ENCODE measurements at regions not wholly inside any gene's neighbourhood (a gene's known extent, or its start where the extent isn't known, plus 50 kb on each side); places are given as distances from the start of the nearest gene placed in this dataset.

DNA sequence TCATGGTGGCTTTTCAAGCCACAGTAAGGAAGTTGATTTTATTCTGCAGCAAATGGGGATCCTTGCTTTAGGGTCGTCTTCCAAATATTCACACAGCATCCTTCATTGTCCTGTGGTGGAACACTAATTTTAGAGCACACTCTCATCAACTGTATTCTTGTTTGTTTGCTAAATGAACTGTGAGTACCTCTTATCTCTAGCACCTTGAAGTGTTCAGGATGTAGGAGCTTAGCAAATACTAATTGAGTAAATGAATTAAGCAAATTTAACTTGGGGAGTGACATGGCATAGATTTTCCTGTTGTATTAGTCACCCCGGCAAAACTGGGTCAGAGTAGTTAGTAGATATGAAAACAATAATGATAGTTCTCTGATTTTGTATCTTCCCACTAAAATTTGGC, 156.9 kb downstream of the UBE2NL start:
- H3K9me3 Mint-ChIP-seq = peaks cover 49 to 52% of the 10 kb centered on the region in 2 experiments
- H3K23ac ChIP-seq (ENCODE audit: insufficient read length, low read depth, low read length) = no peak overlapping the region
- H4K20me1 ChIP-seq (ENCODE audit: control insufficient read depth, insufficient read depth, insufficient read length) = no peaks in the 10 kb centered on the region
- H3K27me3 ChIP-seq (ENCODE audit: insufficient read depth, low read length) = no peaks in the 10 kb centered on the region
- no peak overlapping the region for H3K27ac Mint-ChIP-seq
- H4K8ac ChIP-seq (replicated peaks; ENCODE audit: insufficient read length, low read depth, low read length) = no peak overlapping the region
- WGBS (ENCODE audit: extremely low coverage, insufficient read length, low lambda C conversion rate) = no CpG with 5 or more reads among the region's 2 CpGs
- no peak overlapping the region for H4K91ac ChIP-seq (ENCODE audit: insufficient read length, low read depth, low read length)
- DNase-seq = no peak
- no peak overlapping the region for H2AK5ac ChIP-seq (ENCODE audit: insufficient read length, low read length)
- H3K9me3 ChIP-seq (ENCODE audit: control insufficient read depth, low read depth, low read length) = peaks cover 11% of the 10 kb centered on the region
- no peak overlapping the region for H3K4me3 Mint-ChIP-seq
- no peak overlapping the region for H3K27ac ChIP-seq (ENCODE audit: insufficient read length, low read depth, low read length)
- H3K27me3 Mint-ChIP-seq (ENCODE audit: low read depth) = no peaks in the 10 kb centered on the region
- H4K5ac ChIP-seq (ENCODE audit: insufficient read length, low read depth, low read length) = no peak overlapping the region
- H3T11ph ChIP-seq (ENCODE audit: low read length) = no peak overlapping the region
- no peaks in the 10 kb centered on the region for H3K4me1 Mint-ChIP-seq
- no peak overlapping the region for H2BK5ac ChIP-seq (ENCODE audit: insufficient read length, low read length)
- H3K79me2 ChIP-seq (ENCODE audit: insufficient read depth, low read length) = no peaks in the 10 kb centered on the region
- TF ChIP-seq CTCF (conservative IDR thresholded peaks at IDR 0.05) = no peak
- no peak overlapping the region for H2BK12ac ChIP-seq (ENCODE audit: insufficient read length, low read depth, low read length)
- H2BK20ac ChIP-seq (ENCODE audit: low read depth, low read length, poor library complexity, severe bottlenecking) = no peak overlapping the region
- no peak overlapping the region for H3K9ac ChIP-seq (ENCODE audit: extremely low read depth, insufficient read length, low read length)
- H2BK15ac ChIP-seq (ENCODE audit: low read depth, low read length) = no peak overlapping the region
- H3K14ac ChIP-seq (ENCODE audit: insufficient read depth, low read length) = no peak overlapping the region
- H3K79me1 ChIP-seq (ENCODE audit: insufficient read depth, low read depth, low read length, poor library complexity, severe bottlenecking) = no peaks in the 10 kb centered on the region
- H3K23me2 ChIP-seq (ENCODE audit: insufficient read length, low read depth, low read length, poor library complexity, severe bottlenecking) = no peaks in the 10 kb centered on the region
- H3K56ac ChIP-seq (ENCODE audit: insufficient read length, low read depth, low read length) = no peak overlapping the region
- H3K36me3 Mint-ChIP-seq (ENCODE audit: insufficient read depth in 1 of 3, low read depth in 3 of 3) = no peaks in the 10 kb centered on the region; a peak in 1 of 7 replicates
- H3K4me2 ChIP-seq (ENCODE audit: insufficient read depth, insufficient read length, low read length) = no peak overlapping the region
- H2AFZ ChIP-seq (ENCODE audit: low read length) = no peak overlapping the region
- no peak overlapping the region for H3K18ac ChIP-seq (ENCODE audit: insufficient read length, low read depth, low read length)
- H2BK120ac ChIP-seq (ENCODE audit: low read depth, low read length, poor library complexity, severe bottlenecking) = no peak overlapping the region
- no peaks in the 10 kb centered on the region for H3K4me1 ChIP-seq (ENCODE audit: insufficient read depth, low read length)
- H3K4ac ChIP-seq (ENCODE audit: low read depth, low read length) = no peak overlapping the region

Data from H9 (cell line).